GDM1 (cell line): ENCODE measurements at regions not wholly inside any gene's neighbourhood (a gene's known extent, or its start where the extent isn't known, plus 50 kb on each side); places are given as distances from the start of the nearest gene placed in this dataset.
"Not testable (repeated sequence)": the region's sequence is repeated elsewhere in the genome, so short reads cannot be mapped to it uniquely, and the experiment has no call there.

Experiments
- DNase-seq: peaks from one replicate; lab custom pipeline; 2025; lab: John Stamatoyannopoulos, UW

- no peak for DNase-seq
Measured at GRCh38 chr12:75665216-75665615, 153.8 kb upstream of the KRR1 start.

DNA sequence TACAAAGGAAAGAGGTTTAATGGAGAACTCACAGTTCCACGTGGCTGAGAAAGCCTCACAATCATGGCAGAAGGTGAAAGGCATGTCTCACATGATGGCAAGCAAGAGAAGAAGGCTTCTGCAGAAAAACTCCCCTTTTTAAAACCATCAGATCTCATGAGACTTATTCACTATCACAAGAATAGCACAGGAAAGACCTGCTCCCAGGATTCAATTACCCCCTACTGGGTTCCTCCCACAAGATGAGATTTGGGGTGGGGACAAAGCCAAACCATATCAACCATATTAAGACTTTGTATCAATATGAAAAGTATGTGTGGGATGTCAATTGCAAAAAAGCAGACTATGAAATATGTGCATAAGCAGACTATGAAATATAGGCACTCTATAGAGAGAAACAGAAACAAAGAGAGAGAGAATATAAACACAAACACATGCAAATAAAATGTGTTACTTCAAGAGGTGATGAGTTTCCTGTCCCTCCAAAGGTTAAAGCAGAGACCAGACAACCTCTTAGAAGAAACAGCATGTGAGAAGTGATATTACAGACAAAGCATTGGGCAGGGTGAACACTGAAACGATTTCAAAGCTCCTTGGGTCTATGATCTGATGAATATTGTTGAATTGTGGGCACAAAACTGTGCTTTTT is 151.2 kb upstream of the KRR1 start:
- DNase-seq, result no peak

- no peak for DNase-seq
Measured at GRCh38 chr12:75661908-75662307, 150.5 kb upstream of the KRR1 start.

DNA sequence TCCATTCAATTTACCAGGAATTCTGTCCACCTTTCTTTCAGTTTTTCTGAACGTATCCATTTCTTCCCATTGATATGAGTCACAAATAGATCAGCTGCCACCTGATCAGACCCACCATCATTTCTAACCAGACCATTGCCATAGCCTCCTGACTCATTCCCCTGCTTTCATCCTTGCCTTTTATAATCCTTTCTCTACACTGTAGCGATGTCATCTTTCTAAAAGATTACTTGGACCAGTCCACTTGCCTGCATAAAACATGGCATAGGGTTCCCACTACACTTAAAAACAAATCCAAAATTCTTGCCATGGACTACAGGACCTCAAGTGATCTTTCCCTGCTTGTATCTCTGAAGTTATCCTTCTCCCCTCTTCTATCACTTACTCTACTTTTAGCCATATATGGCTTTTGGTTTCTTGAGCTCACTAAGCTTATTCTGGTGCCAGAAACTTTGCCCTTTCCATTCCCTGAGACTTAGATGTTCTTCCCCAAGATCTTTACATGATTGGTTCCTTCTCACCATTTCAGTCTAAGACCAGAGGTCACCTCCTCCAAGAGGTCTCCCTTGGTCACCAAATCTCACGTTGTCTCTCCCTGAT is 149.5 kb upstream of the KRR1 start:
- no peak for DNase-seq

DNA sequence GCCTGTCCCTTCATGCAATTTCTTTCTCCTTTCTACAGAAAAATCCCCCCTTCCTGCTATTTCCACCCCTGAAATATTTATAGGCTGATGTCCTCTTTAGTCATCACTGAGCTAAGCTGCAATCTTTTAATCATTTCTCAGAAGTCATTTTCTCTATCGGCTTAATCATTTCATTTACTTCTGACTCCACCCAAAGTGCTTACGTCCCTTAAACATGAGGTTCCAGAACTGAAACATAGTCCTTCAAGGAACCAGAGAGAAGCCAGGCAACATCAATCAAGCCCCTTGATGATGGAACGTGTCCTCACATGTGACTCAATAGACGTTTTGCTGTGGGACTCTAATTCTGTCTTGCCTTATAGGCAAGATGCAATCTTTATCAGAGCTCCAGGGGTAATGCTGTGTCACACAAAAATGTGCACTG is 148.7 kb upstream of the KRR1 start:
- no peak for DNase-seq

GRCh38 chr12:75658901-75659823 is 147.8 kb upstream of the KRR1 start:
- no peak for DNase-seq

DNA sequence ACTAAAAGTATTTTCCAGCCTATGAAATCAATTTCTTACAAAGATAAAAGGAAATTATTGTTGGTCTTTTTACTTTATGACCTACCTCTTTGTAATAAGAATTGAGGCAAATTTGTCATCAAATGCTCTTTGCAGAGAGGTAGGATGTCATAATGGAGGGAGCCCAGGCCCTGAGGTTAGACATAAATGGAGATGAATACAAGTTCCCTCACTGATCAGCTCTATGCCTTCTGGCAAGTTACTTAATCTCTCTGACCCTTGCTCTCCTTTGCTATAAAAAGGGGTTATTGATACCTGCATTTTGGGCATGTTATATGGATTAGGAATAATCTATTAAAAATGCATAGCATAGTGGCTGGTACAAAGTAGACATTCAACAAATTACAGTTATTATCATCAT is 146.9 kb upstream of the KRR1 start:
- DNase-seq, result no peak

GRCh38 chr12:75657831-75658230 is 146.4 kb upstream of the KRR1 start:
- no peak for DNase-seq

DNA sequence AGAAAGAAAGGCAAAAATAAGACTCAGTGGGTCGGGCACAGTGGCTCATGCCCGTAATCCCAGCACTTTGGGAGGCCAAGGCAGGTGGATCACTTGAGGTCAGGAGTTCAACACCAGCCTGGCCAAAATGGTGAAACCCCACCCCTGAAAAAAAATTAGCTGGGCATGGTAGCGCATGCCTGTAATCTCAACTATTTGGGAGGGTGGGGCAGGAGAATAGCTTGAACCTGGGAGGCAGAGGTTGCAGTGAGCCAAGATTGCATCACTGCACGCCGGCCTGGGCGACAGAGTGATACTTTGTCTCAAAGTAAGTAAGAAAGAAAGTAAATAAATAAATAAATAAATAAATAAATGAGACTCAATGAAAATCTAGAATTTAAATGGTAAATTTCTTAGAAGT is 145.9 kb upstream of the KRR1 start:
- DNase-seq, result not testable (repeated sequence)

- DNase-seq, result no peak
Measured at GRCh38 chr12:75656648-75657047, 145.2 kb upstream of the KRR1 start.

GRCh38 chr12:75656210-75656609 is 144.8 kb upstream of the KRR1 start:
- no peak for DNase-seq

DNA sequence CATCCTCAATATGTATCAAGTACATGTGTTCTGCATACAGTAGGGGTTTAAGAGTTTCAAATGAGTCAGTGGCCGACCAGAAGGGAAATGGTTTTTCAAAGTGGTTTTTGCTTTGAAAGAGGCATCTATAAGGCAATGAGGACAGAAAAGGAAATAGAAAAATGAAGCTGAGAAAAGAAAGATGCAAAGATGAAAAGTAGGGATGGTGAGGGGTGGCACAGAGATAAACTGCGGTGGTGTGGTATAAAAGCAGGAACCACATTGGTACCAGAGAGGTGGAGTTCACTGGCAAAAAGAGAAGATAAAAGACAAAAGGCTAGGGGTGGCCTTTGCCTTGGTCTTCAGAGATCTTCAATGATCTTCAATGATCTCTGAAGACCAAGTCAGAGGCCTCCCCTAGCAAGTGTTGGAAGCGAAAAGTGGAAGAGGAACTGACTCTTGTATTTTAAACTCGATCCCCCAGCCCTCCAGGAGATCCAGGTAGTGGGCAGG is 144.0 kb upstream of the KRR1 start:
- no peak for DNase-seq

- no peak for DNase-seq
Measured at GRCh38 chr12:75651342-75651695, 139.9 kb upstream of the KRR1 start.

GRCh38 chr12:75650595-75651341 is 139.4 kb upstream of the KRR1 start:
- DNase-seq, result no peak

DNA sequence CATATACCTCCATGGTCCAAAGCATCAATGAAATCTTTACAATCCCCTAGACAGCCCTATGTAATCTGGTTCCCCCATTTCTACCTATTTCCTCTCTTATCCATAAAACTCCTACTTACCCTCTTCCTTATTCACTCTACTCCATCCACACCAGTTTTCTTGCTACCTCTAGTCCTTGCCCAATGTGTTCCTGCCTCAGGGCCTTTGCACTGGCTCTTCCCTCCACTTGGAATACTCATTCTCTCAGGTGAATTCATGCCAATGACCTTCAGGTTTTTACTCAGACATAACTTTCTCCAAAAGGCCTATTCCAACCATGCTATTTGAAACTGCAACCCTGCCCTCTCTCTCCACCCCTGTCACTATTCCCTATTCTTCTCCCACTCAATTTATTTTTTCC is 138.7 kb upstream of the KRR1 start:
- DNase-seq, result no peak

DNA sequence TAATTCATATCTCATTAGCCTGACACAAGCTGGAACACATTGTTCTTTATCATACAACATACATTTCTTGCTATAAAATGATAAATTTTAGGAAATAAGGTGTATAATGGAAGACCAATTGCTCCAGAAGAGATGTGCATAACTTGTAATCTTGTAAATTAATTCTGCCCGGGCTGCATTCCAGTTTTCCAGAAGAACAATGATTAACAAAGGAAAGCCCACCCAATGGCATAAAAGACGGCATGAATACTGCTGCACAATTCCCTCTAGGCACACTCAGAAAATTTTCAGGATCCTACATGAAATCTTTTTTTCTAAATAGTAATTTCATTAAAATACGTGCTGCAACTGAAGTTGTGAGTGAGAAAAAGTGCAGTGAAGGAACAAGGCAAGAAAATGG is 137.4 kb upstream of the KRR1 start:
- no peak for DNase-seq

DNA sequence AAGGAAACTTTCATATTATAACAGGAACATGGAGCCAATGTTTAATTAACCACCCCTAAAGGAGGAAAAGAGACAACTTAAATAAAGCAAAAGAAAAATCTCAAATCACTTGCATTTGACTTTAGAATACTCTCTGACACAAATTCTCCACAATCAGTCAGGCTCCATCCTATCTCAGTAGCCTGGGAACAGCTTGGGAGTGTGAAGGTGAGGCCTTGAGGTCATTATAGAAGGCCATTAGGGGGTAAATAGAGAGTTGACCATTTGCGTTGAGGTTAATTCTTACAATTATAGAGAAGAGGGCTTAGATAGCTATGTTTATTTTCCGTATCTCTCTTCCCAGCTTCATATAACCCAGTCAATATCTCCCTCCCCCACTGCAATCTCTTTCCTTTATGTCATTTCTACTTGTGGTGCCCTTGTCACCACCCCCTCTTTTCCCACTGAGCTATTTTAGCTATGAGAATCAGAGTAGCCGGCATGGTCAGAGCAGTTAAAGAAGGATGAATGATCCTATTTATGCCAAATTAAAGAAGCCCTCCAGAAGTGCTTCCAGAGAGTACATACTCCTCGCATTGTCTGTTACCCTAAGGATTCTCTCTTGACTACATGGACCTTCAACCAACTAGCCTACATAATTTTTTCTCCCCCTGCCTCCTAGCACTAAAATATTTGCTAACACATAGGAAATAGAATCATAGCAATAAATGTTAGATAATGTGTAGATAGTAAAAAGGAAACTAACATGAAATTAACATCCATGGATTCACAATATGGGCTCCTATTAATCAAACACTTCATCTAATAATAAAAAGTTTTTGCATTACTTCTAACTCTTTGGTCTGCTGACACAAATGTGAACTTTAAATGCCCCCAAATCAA is 135.2 kb upstream of the KRR1 start:
- DNase-seq, result no peak

- DNase-seq, result no peak
Measured at GRCh38 chr12:75644472-75645072, 133.2 kb upstream of the KRR1 start.

GRCh38 chr12:75643119-75643518 is 131.7 kb upstream of the KRR1 start:
- DNase-seq, result not testable (repeated sequence)

GRCh38 chr12:75642226-75642625 is 130.8 kb upstream of the KRR1 start:
- DNase-seq, result no peak
